ENCODE measurements at regions not wholly inside any gene's neighbourhood (a gene's known extent, or its start where the extent isn't known, plus 50 kb on each side); places are given as distances from the start of the nearest gene placed in this dataset.

- peak in 1 of 2 donors; percentile 9 for DNase-seq
Observed at GRCh38 chr2:128439791-128440665, 121.4 kb upstream of the HS6ST1 start.

DNA sequence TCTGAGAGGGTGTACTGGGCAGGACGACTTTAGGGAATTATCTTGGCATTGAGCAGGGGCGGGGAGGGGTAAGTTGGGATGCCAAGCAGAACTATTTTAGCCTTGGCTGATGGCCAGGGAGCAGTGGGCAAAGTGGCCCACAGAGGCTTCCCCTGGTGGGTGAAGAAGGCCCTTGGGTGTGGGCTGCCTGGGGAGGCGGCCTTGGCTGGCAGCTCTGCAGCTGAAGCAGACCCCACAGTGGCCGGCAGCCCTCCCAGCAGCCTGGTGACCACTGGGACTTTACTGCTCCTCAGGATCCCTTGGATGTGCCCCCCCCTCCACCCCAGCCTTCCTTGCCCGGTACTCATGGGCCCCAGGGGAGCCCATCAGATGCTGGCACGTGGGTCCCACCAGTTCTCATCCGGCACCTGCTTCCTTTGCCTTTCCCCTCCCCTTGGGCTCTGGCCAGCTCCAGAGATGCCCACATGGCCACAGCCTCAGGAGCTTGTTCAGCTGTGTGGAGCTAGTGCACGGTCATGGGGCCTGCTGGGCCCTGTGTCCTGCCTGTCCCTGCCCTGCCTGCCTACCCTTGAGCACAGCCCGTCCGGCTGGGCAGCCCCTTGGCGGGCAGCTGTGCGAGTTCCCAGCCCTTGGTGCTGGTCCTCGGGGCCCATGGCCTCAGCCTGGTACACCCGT lies 122.1 kb upstream of the HS6ST1 start:
- DNase-seq, result peak in 1 of 2 donors; percentile 4

GRCh38 chr2:128441341-128442052 lies 122.8 kb upstream of the HS6ST1 start:
- peak in 1 of 2 donors; percentile 3 for DNase-seq

- DNase-seq, result peak in 1 of 2 donors; percentile 7
Observed at GRCh38 chr2:128442053-128442751, 123.5 kb upstream of the HS6ST1 start.

DNA sequence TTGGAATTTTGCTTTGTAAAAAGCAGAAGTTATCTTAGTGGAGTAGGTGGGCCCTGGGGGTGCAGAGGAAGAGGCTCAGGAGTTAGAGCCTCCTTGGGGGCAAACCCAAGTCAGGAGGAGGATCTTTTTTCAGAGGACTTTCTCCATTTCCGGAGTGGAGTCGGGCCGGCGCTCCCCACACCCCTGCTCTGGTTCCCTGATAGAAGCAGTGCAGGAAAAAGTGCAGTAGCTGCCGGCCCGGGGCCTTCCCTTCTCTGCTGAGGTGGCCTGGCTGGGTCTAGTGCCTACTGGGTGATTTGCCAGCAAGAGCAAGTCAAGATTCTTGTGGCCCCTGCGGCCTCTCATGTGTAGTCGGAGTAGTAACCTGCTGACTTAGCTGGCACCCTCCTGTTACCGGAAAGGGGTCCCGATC lies 124.2 kb upstream of the HS6ST1 start:
- peak in 1 of 2 donors; percentile 11 for DNase-seq

DNA sequence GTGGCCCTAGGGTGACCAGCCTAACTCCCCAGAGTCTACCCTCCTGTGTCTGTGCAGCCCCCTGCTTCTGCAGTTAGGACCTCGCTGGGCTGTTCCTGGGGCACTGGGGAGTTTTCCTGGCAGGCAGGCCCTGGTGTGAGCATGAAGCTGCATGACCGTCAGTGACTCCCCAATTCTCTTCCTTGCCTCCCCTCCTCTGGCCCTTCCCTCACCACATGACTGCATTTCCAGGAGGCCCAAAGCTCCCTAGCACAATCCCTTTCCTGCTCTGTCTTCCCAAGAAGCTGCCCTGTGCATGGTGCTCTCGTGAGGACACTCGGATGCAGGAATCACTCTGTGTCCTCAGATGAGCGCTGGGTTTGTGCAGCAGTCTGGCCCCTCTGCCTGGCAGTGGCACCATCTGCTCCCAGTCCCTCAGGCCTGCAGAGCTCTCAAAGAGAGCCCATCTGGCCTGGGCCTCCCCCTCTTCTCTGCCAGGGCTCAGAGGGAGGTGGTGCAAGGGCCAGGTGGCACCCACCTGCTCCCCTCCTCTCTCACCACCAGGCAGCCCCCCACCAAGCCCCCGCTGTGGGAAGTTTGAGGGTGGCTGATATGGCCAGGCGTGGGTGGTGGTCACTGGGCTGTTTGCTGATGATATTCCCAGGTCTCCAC lies 125.6 kb upstream of the HS6ST1 start:
- peak in 1 of 2 donors; percentile 7 for DNase-seq

DNA sequence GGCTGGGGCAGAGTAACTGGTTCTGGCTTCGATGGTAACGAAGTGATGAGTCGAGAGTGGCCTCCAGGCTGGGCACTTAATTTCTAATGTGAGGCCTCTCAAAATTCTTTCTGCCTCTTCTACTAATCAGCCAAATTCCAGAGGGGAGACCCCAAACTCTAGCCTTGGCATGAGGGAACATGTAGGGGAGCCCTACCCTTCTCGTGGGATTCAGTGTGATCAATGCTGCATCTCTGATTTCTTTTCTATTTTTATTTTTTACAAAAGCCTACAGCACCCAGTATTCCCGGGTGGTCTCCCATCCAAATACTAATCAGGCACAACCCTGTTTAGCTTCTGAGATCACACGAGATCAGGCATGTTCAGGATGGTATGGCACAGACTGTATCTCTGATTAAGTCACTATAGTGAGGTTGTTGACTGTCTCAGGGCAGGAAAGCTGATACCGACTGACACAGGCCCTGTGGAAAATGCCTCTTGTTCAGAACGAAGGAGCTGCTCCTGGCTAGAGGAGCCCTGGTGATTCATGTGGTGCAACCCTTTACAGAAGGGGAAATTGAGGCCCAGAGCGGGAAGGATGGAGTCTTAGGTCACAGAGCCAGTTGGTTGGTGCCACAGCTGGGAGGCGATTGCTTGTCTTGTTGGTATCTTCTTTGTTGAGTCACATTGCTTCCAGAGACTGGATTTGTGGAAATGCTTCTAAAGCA lies 126.3 kb upstream of the HS6ST1 start:
- DNase-seq, result peak in 1 of 2 donors; percentile 6

GRCh38 chr2:128445523-128445900 lies 126.8 kb upstream of the HS6ST1 start:
- no peak for DNase-seq

GRCh38 chr2:128446049-128446873 lies 127.6 kb upstream of the HS6ST1 start:
- DNase-seq, result peak in 1 of 2 donors; percentile 9

GRCh38 chr2:128446874-128447537 lies 128.3 kb upstream of the HS6ST1 start:
- DNase-seq, result peak in 1 of 2 donors; percentile 9

- DNase-seq, result peak in 1 of 2 donors; percentile 4
Observed at GRCh38 chr2:128447538-128447995, 128.9 kb upstream of the HS6ST1 start.

GRCh38 chr2:128448331-128449225 lies 129.9 kb upstream of the HS6ST1 start:
- peak in 1 of 2 donors; percentile 5 for DNase-seq

DNA sequence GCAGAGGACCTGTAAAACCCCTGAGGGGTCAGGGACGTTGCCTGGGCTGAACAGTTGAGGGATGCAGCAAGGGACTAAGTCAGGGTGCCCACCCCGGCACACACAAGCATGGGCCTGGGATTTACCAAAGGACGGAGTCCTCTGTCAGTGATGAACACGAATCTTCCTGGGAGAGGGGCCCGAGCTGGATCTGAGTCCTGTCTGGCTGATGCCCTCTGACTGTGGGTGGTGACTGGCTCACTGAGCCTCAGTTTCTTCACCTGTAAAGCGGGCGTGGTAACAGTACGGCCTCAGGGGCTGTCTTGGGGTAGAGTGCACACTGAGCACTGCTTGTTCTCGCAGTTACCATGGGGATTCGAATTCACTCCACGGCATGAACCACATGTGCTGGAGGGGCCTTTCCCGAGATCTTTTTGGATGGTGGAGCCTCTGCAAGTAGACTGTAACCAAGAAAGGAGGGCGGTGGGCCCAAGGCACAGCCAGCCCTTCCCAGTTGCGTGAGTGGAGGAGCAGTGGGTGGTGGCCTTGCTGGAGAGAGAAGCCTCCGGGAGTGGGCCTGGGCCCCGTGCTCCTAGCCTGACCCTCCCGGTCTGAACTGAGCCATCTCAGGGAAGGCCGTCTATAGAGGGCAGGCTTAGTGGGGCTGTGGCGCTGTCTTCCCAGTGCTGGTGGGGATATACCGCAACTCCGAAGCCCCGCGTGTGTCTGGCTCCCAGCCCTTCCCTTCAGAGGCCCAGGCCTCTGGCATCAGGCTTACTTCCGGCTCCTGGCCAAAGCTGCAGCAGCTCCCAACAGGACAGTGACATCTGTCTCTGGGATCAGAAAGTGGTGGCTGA lies 130.8 kb upstream of the HS6ST1 start:
- peak in 1 of 2 donors; percentile 9 for DNase-seq

- peak in 1 of 2 donors; percentile 6 for DNase-seq
Observed at GRCh38 chr2:128450211-128451024, 131.8 kb upstream of the HS6ST1 start.

GRCh38 chr2:128451084-128452023 lies 132.7 kb upstream of the HS6ST1 start:
- peak in 1 of 2 donors; percentile 8 for DNase-seq

DNA sequence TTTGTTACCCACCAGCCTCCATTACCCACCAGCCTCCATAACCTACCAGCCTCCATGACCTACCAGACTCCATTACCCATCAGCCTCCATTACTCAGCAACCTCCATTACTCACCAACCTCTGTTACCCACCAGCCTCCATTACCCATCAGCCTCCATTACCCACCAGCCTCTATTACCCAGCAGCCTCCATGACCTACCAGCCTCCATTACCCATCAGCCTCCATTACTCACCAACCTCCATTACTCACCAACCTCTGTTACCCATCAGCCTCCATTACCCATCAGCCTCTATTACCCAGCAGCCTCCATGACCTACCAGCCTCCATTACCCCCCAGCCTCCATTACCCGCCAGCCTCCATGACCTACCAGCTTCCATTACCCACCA lies 133.3 kb upstream of the HS6ST1 start:
- DNase-seq, result no peak

Measured in CD4-positive, alpha-beta T cell treated with Interleukin-4 for 1 hour (primary cell).